GM12878 (cell line): ENCODE measurements at regions not wholly inside any gene's neighbourhood (a gene's known extent, or its start where the extent isn't known, plus 50 kb on each side); places are given as distances from the start of the nearest gene placed in this dataset.

Source experiments
- ATAC-seq: fragments of 200-7000 bp; cut with Tn5 transposase; 3 replicates; pipeline ENCODE4 v1.9.1; 2020; ENCODE audit warnings: mild to moderate bottlenecking, moderate library complexity
- BruUV-seq: library from RNA; stranded (reverse); fragments of 400-500 nt; replicated peaks from 2 replicates; lab custom pipeline; 2021; lab: Mats Ljungman, UMichigan
- CTCF ChIA-PET: fragments of 300-600 bp; sonication (Branson Sonifier 250); formaldehyde crosslinking; extraction: SDS; loops from one replicate; lab custom pipeline; 2021; ENCODE audit warnings: inconsistent platforms; lab: Yijun Ruan, JAX
- POLR2A ChIA-PET: fragments of 350-600 bp; formaldehyde crosslinking; extraction: SDS; loops from one replicate; lab custom pipeline; 2021; ENCODE audit warnings: inconsistent platforms; lab: Charles Lee
- RAD21 ChIA-PET: fragments of 300-600 bp; sonication (Branson Sonifier 250); formaldehyde crosslinking; loops from one replicate; lab custom pipeline; 2023; ENCODE audit warnings: antibody characterized with exemption; ENCODE audit not compliant: unreplicated experiment; lab: Charles Lee
- SMC1A ChIA-PET: fragments of 300-600 bp; sonication (Branson Sonifier 250); formaldehyde crosslinking; loops from one replicate; lab custom pipeline; 2023; ENCODE audit not compliant: unreplicated experiment, uncharacterized antibody; lab: Charles Lee
- DNase-seq: peaks from one replicate; pipeline ENCODE4 v3.0.0-alpha.2; 2011; ENCODE audit warnings: low read depth, low spot score
- FAIRE-seq: peaks from 3 replicates; lab custom pipeline; 2011; peaks lifted over from hg19 to GRCh38; lab: Jason Lieb, UNC
- H2AFZ ChIP-seq: 2 replicates; pipeline ENCODE4 v1.6.0; 2011; ENCODE audit warnings: low read depth, low read length, control low read depth; ENCODE audit not compliant: control insufficient read depth
- H3K27ac ChIP-seq: 2 replicates; pipeline ENCODE4 v1.5.1; 2011; ENCODE audit warnings: control low read depth; ENCODE audit not compliant: control insufficient read depth, insufficient read depth
- H3K27me3 ChIP-seq, 2 experiments: replicated peaks in 1 of 2; 2 replicates each; pipeline versions ENCODE4 v1.6.0 to v1.6.1; 2011; ENCODE audit warnings: low read length in 1 of 2; ENCODE audit not compliant: control insufficient read depth in 2 of 2, insufficient read depth in 2 of 2
- H3K36me3 ChIP-seq, 2 experiments: 2 replicates each; pipeline ENCODE4 v1.5.1; 2011; ENCODE audit warnings: low read length in 1 of 2; ENCODE audit not compliant: control insufficient read depth in 2 of 2, insufficient read depth in 2 of 2
- H3K4me1 ChIP-seq: 2 replicates; pipeline ENCODE4 v1.6.1; 2011; ENCODE audit warnings: mild to moderate bottlenecking, low read length, moderate library complexity, mixed read lengths; ENCODE audit not compliant: control insufficient read depth, insufficient read depth
- H3K4me2 ChIP-seq: 2 replicates; pipeline ENCODE4 v1.6.0; 2011; ENCODE audit warnings: control low read depth; ENCODE audit not compliant: control insufficient read depth, insufficient read depth
- H3K4me3 ChIP-seq: fragments of 200-600 bp; sonication (generic); 2 replicates; pipeline ENCODE4 v1.5.1; 2016
- H3K79me2 ChIP-seq: 2 replicates; pipeline ENCODE4 v1.6.0; 2011; ENCODE audit warnings: low read length; ENCODE audit not compliant: control insufficient read depth, insufficient read depth
- H3K9ac ChIP-seq: 2 replicates; pipeline ENCODE4 v1.8.0; 2011; ENCODE audit warnings: low read length, control low read depth, mixed read lengths; ENCODE audit not compliant: control insufficient read depth, insufficient read depth
- H3K9me3 ChIP-seq: replicated peaks from 3 replicates; pipeline ENCODE4 v1.5.1; 2011; ENCODE audit warnings: mild to moderate bottlenecking, low read length; ENCODE audit not compliant: control insufficient read depth, insufficient read depth
- H4K20me1 ChIP-seq: 2 replicates; pipeline ENCODE4 v1.6.0; 2011; ENCODE audit not compliant: control insufficient read depth, insufficient read depth
- ASH2L ChIP-seq: fragments of 300-600, 200-600 bp; sonication (generic); IDR thresholded peaks from 2 replicates; pipeline ENCODE4 v1.6.1; 2017; ENCODE audit warnings: low read depth, mild to moderate bottlenecking, borderline replicate concordance
- BACH1 ChIP-seq: fragments of 450-650 bp; IDR thresholded peaks from 2 replicates; pipeline ENCODE4 v1.6.1; 2017; ENCODE audit warnings: mild to moderate bottlenecking, borderline replicate concordance
- BRCA1 ChIP-seq: IDR thresholded peaks from 2 replicates; pipeline ENCODE4 v1.6.1; 2011; ENCODE audit warnings: low read depth, low read length, improper control_type of control experiment
- CHD2 ChIP-seq: IDR thresholded peaks from 2 replicates; pipeline ENCODE4 v1.6.1; 2011; ENCODE audit warnings: low read depth, low read length, improper control_type of control experiment, borderline replicate concordance
- DPF2 ChIP-seq: fragments of 450-650 bp; IDR thresholded peaks from 2 replicates; pipeline ENCODE4 v1.6.1; 2017; ENCODE audit warnings: mild to moderate bottlenecking
- EGR1 ChIP-seq, 2 experiments: IDR thresholded peaks; 1 replicate in 1 of 2; 2 replicates in 1 of 2; pipeline ENCODE4 v1.6.1; 2011 to 2012; ENCODE audit warnings: low read depth in 2 of 2, low read length in 2 of 2, borderline replicate concordance in 1 of 2, mild to moderate bottlenecking in 1 of 2, moderate library complexity in 1 of 2
- ESRRA ChIP-seq: IDR thresholded peaks from 2 replicates; pipeline ENCODE4 v1.6.1; 2012; ENCODE audit warnings: mild to moderate bottlenecking, low read length, improper control_type of control experiment
- FOS ChIP-seq: IDR thresholded peaks from 3 replicates; pipeline ENCODE4 v1.6.1; 2011; ENCODE audit warnings: borderline replicate concordance; ENCODE audit not compliant: insufficient read length; ENCODE audit errors: extremely low read depth
- FOXK2 ChIP-seq: fragments of 450-650 bp; IDR thresholded peaks from 2 replicates; pipeline ENCODE4 v1.6.1; 2017; ENCODE audit warnings: mild to moderate bottlenecking, moderate library complexity
- IKZF2 ChIP-seq, 2 experiments: fragments of 450-650 bp; IDR thresholded peaks; 2 replicates each; pipeline ENCODE4 v1.6.1; 2017; ENCODE audit warnings: mild to moderate bottlenecking in 2 of 2, moderate library complexity in 2 of 2
- KDM1A ChIP-seq: fragments of 200-600 bp; sonication (generic); IDR thresholded peaks from 2 replicates; pipeline ENCODE4 v1.6.1; 2016; ENCODE audit warnings: borderline replicate concordance
- NBN ChIP-seq: fragments of 450-650 bp; IDR thresholded peaks from 2 replicates; pipeline ENCODE4 v1.6.1; 2016
- POU2F2 ChIP-seq: IDR thresholded peaks from 3 replicates; pipeline ENCODE4 v1.6.1; 2011; ENCODE audit warnings: low read depth, mild to moderate bottlenecking, low read length, borderline replicate concordance
- RELA ChIP-seq: fragments of 450-650 bp; IDR thresholded peaks from 2 replicates; pipeline ENCODE4 v1.8.0; 2014; ENCODE audit warnings: borderline replicate concordance; ENCODE audit not compliant: partially characterized antibody
- SMAD5 ChIP-seq: IDR thresholded peaks from 2 replicates; pipeline ENCODE4 v1.6.1; 2016; ENCODE audit warnings: antibody characterized with exemption, low read depth
- YBX1 ChIP-seq: fragments of 450-650 bp; IDR thresholded peaks from 2 replicates; pipeline ENCODE4 v1.6.1; 2016; ENCODE audit warnings: antibody characterized with exemption
- ZNF384 ChIP-seq: IDR thresholded peaks from 2 replicates; pipeline ENCODE4 v1.6.1; 2012; ENCODE audit warnings: low read depth, mild to moderate bottlenecking, low read length, improper control_type of control experiment, borderline replicate concordance
- ZNF592 ChIP-seq: fragments of 450-650 bp; IDR thresholded peaks from 2 replicates; pipeline ENCODE4 v1.6.1; 2017; ENCODE audit warnings: mild to moderate bottlenecking, moderate library complexity
- WGBS: methylation state at CpG from one replicate; pipeline ENCODE4 v1.1.6; 2016; ENCODE audit warnings: low lambda C conversion rate; ENCODE audit not compliant: insufficient replicate concordance, insufficient coverage; ENCODE audit errors: missing lambda C conversion rate; 5-methylcytosine and 5-hydroxymethylcytosine counted together
- in situ Hi-C: fragments of 300-500 bp; cut with MboI; formaldehyde crosslinking; loops from 9 replicates; pipeline ENCODE4 v1.14.3; 2018; ENCODE audit warnings: mixed read lengths
- intact Hi-C: fragments of 100-400 bp; cut with micrococcal nuclease; formaldehyde crosslinking; loops from one replicate; pipeline ENCODE4 v1.14.2; 2022; ENCODE audit not compliant: unreplicated experiment
- TF ChIP-seq, protein P1 (sequence below): IDR thresholded peaks from 2 replicates; pipeline ENCODE4 v1.6.1; 2012; ENCODE audit warnings: low read depth, low read length, improper control_type of control experiment

DNA sequence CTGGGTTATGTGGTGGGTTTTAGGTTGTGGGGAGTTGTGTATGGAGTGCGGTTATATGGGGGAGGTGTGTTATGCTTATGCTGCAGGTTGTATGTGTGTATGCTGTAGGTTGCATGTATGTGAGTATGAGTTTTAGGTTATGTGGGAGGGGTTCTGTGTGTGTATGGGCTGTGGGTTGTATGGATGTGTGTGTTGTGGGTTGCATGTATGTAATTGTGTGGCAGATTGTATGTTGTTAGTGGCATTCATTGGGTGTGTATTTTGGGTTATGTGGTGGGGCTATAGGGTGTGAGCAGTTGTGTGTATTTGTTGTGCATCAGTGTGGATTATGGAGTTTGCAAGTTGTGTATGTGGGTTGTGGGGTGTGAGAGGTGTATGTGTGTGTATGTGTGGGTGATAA is 277.4 kb downstream of the NPIPA8 start:
- SMC1A ChIA-PET, result no interaction called here
- Histone ChIP-seq H3K27me3 (no peaks in the 10 kb centered on the region; a peak in 1 of 4 replicates), H3K9ac (no peak overlapping the region), H4K20me1 (no peaks in the 10 kb centered on the region), H3K27ac (no peak overlapping the region), H3K36me3 (no peaks in the 10 kb centered on the region), H3K4me2 (no peak overlapping the region), H3K4me1 (no peaks in the 10 kb centered on the region), H2AFZ (no peak overlapping the region), H3K9me3 (no peaks in the 10 kb centered on the region), H3K79me2 (no peaks in the 10 kb centered on the region), H3K4me3 (no peak overlapping the region)
- intact Hi-C loops (no loop called here), in situ Hi-C loops (no loop called here)
- DNase-seq, result no peak
- BruUV-seq, result no TSS peak
- RAD21 ChIA-PET, result no interaction called here
- CTCF ChIA-PET, result no interaction called here
- TF ChIP-seq DPF2 (no peak), EGR1 (IDR thresholded peaks at IDR 0.05; ENCODE audit: borderline replicate concordance in 1 of 2, low read depth in 2 of 2, low read length in 2 of 2) (no peak), ESRRA (no peak), IKZF2 (IDR thresholded peaks at IDR 0.05) (no peak), FOXK2 (no peak), SMAD5 (no peak), RELA (no peak), ZNF384 (no peak), BRCA1 (no peak), BACH1 (no peak), ASH2L (no peak), KDM1A (no peak), ZNF592 (no peak), POU2F2 (no peak), YBX1 (no peak), NBN (no peak), CHD2 (no peak), FOS (no peak)
- TF ChIP-seq, protein P1, sequence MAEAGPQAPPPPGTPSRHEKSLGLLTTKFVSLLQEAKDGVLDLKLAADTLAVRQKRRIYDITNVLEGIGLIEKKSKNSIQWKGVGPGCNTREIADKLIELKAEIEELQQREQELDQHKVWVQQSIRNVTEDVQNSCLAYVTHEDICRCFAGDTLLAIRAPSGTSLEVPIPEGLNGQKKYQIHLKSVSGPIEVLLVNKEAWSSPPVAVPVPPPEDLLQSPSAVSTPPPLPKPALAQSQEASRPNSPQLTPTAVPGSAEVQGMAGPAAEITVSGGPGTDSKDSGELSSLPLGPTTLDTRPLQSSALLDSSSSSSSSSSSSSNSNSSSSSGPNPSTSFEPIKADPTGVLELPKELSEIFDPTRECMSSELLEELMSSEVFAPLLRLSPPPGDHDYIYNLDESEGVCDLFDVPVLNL, result no peak
- WGBS, result 46% methylated on average over 1 of the region's 1 CpG
- no peak for ATAC-seq
- POLR2A ChIA-PET, result no interaction called here
- no peak for FAIRE-seq
